ENCODE measurements at regions not wholly inside any gene's neighbourhood (a gene's known extent, or its start where the extent isn't known, plus 50 kb on each side); places are given as distances from the start of the nearest gene placed in this dataset.

GRCh38 chr5:146273109-146273508 is 65.5 kb upstream of the POU4F3 start:
- ChIA-PET CTCF (ENCODE audit: partially characterized antibody) (interaction anchor here (0.6 to 1.8 kb wide), 4 partner anchors 17 to 151 kb away, joined by 3 to 7 read pairs (median 4); no protein-coding TSS in a partner anchor), POLR2A (ENCODE audit: partially characterized antibody) (no interaction called here)
- no peak overlapping the region for H3K23ac ChIP-seq (ENCODE audit: insufficient read length)
- no peaks in the 10 kb centered on the region for H3K4me1 ChIP-seq (replicated peaks in 1 of 4; ENCODE audit: control insufficient read depth in 3 of 4, insufficient read depth in 4 of 4, low read length in 3 of 4)
- H3K27ac ChIP-seq (ENCODE audit: low read depth, low read length), result no peak overlapping the region
- no peak for FAIRE-seq
- no peaks in the 10 kb centered on the region for H3K9me3 ChIP-seq (ENCODE audit: insufficient read depth in 2 of 2, low read depth in 1 of 2, low read length in 1 of 2)
- H4K5ac ChIP-seq (ENCODE audit: insufficient read length, low read depth, low read length), result no peak overlapping the region
- H2AFZ ChIP-seq (ENCODE audit: low read length), result no peak overlapping the region
- H2BK20ac ChIP-seq (ENCODE audit: low read length), result no peak overlapping the region
- H3K79me2 ChIP-seq (ENCODE audit: control insufficient read depth in 1 of 2, insufficient read depth in 2 of 2, low read length in 2 of 2), result no peaks in the 10 kb centered on the region
- H3K9ac ChIP-seq (replicated peaks in 1 of 4; ENCODE audit: extremely low read depth in 1 of 4, low read depth in 3 of 4, low read length in 3 of 4), result no peak overlapping the region
- no peak overlapping the region for H3K56ac ChIP-seq (replicated peaks; ENCODE audit: insufficient read length, low read depth, low read length)
- H3K4me3 ChIP-seq (ENCODE audit: extremely low read depth in 1 of 4, insufficient read depth in 2 of 4, low read depth in 3 of 4, low read length in 4 of 4), result no peak overlapping the region
- no peak overlapping the region for H3K14ac ChIP-seq (ENCODE audit: insufficient read length)
- no peak overlapping the region for H3K4me2 ChIP-seq (ENCODE audit: insufficient read depth in 1 of 2, low read depth in 2 of 2, low read length in 2 of 2)
- no peak for TF ChIP-seq MAFK (IDR thresholded peaks at IDR 0.05; ENCODE audit: low read depth, low read length)
- no peak for TF ChIP-seq BRCA1 (IDR thresholded peaks at IDR 0.05; ENCODE audit: low read depth, low read length)
- TF ChIP-seq CHD1 (IDR thresholded peaks at IDR 0.05; ENCODE audit: low read depth, low read length), result no peak
- TF ChIP-seq ATF3 (IDR thresholded peaks at IDR 0.05; ENCODE audit: insufficient read depth, low read depth, low read length), result no peak
- TF ChIP-seq PHF8 (conservative IDR thresholded peaks at IDR 0.05; ENCODE audit: low read depth, low read length), result no peak
- TF ChIP-seq CTCF (IDR thresholded peaks at IDR 0.05; ENCODE audit: control extremely low read depth in 1 of 3, insufficient read depth in 1 of 3, low read depth in 1 of 3, low read length in 3 of 3), result no peak
- H2BK5ac ChIP-seq (ENCODE audit: low read depth, low read length), result no peak overlapping the region
- H2BK15ac ChIP-seq (ENCODE audit: low read length), result no peak overlapping the region
- H3K36me3 ChIP-seq (ENCODE audit: control insufficient read depth in 2 of 4, insufficient read depth in 4 of 4, low read length in 3 of 4), result peaks cover 8 to 77% (median 40%) of the 10 kb centered on the region in 4 experiments
- no peaks in the 10 kb centered on the region for H3K79me1 ChIP-seq (ENCODE audit: low read depth, low read length)
- no peak overlapping the region for H2BK12ac ChIP-seq (ENCODE audit: low read depth, low read length)
- no peak overlapping the region for H3K4ac ChIP-seq (replicated peaks; ENCODE audit: insufficient read length, low read depth, low read length)
- H4K91ac ChIP-seq (replicated peaks; ENCODE audit: insufficient read length, low read length), result no peak overlapping the region
- H2BK120ac ChIP-seq (replicated peaks; ENCODE audit: low read depth, low read length), result no peak overlapping the region
- no peaks in the 10 kb centered on the region for H4K20me1 ChIP-seq (replicated peaks in 1 of 2; ENCODE audit: control insufficient read depth in 1 of 2, insufficient read depth in 2 of 2, low read length in 2 of 2)
- H2AK5ac ChIP-seq (ENCODE audit: low read depth, low read length), result no peak overlapping the region
- H3K18ac ChIP-seq (ENCODE audit: extremely low read depth, low read length), result no peak overlapping the region
- H3K23me2 ChIP-seq (ENCODE audit: low read depth, low read length), result no peaks in the 10 kb centered on the region
- H3K27me3 ChIP-seq (replicated peaks in 1 of 4; ENCODE audit: control insufficient read depth in 3 of 4, extremely low read depth in 1 of 4, insufficient read depth in 3 of 4, low read length in 3 of 4), result no peaks in the 10 kb centered on the region
- no peak overlapping the region for H4K8ac ChIP-seq (ENCODE audit: extremely low read depth, insufficient read depth, low read length)
- DNase-seq (ENCODE audit: low read depth in 1 of 2, low spot score in 2 of 2), result no peak

Data from H1 (cell line).